SK-N-MC (cell line): ENCODE measurements at regions not wholly inside any gene's neighbourhood (a gene's known extent, or its start where the extent isn't known, plus 50 kb on each side); places are given as distances from the start of the nearest gene placed in this dataset.

Source experiments
- EZH2 ChIP-seq: fragments of 200-600 bp; sonication (generic); IDR thresholded peaks from one replicate; pipeline ENCODE4 v1.6.1; 2017; ENCODE audit warnings: antibody characterized with exemption
- FOXP2 ChIP-seq: optimal IDR thresholded peaks from 2 replicates; pipeline ENCODE3; 2011; ENCODE audit warnings: mild to moderate bottlenecking, moderate library complexity; ENCODE audit not compliant: insufficient read depth; ENCODE audit errors: extremely low read length, control extremely low read depth
- POLR2AphosphoS5 ChIP-seq: IDR thresholded peaks from 2 replicates; pipeline ENCODE4 v1.6.1; 2012; ENCODE audit warnings: mild to moderate bottlenecking, low read depth, low read length, borderline replicate concordance

GRCh38 chr5:26326153-26326759, 712.1 kb downstream of the CDH9 start:
- TF ChIP-seq EZH2 (no peak), POLR2AphosphoS5 (no peak), FOXP2 (no peak)
